GM12878 (cell line): ENCODE measurements at regions not wholly inside any gene's neighbourhood (a gene's known extent, or its start where the extent isn't known, plus 50 kb on each side); places are given as distances from the start of the nearest gene placed in this dataset.

ENCODE experiments used
- BCLAF1 ChIP-seq: fragments of 450-650 bp; IDR thresholded peaks from 2 replicates; pipeline ENCODE4 v1.6.1; 2017; ENCODE audit warnings: antibody characterized with exemption, mild to moderate bottlenecking, moderate library complexity
- CBX3 ChIP-seq: fragments of 200-600 bp; sonication (generic); IDR thresholded peaks from 2 replicates; pipeline ENCODE4 v1.6.1; 2016; ENCODE audit warnings: low read depth, borderline replicate concordance
- E2F4 ChIP-seq: IDR thresholded peaks from 2 replicates; pipeline ENCODE4 v1.6.1; 2012; ENCODE audit warnings: low read depth, low read length, improper control_type of control experiment
- PBX3 ChIP-seq: IDR thresholded peaks from 2 replicates; pipeline ENCODE4 v1.6.1; 2011; ENCODE audit warnings: mild to moderate bottlenecking, low read depth, low read length, moderate library complexity; ENCODE audit not compliant: insufficient replicate concordance
- RELB ChIP-seq: fragments of 450-650 bp; IDR thresholded peaks from 2 replicates; pipeline ENCODE4 v1.6.1; 2017; ENCODE audit warnings: low read depth, mild to moderate bottlenecking, moderate library complexity
- SIX5 ChIP-seq: IDR thresholded peaks from 2 replicates; pipeline ENCODE4 v1.6.1; 2011; ENCODE audit warnings: mild to moderate bottlenecking, low read depth, low read length, moderate library complexity; ENCODE audit not compliant: severe bottlenecking
- SP1 ChIP-seq: IDR thresholded peaks from one replicate; pipeline ENCODE4 v1.6.1; 2011; ENCODE audit warnings: low read depth, low read length
- ZBTB11 ChIP-seq: fragments of 450-650 bp; formaldehyde crosslinking; IDR thresholded peaks from 2 replicates; pipeline ENCODE4 v1.5.0; 2022; ENCODE audit warnings: mild to moderate bottlenecking, missing genetic modification characterization

- TF ChIP-seq ZBTB11 (CRISPR knock-in tag) (no peak), RELB (no peak), SP1 (no peak), PBX3 (no peak), E2F4 (no peak), SIX5 (peak; percentile 68), CBX3 (no peak), BCLAF1 (no peak)
- TF ChIP-seq, all 136 proteins: peak for 5
Measured at GRCh38 chr11:134469627-134470026, 57.6 kb upstream of the B3GAT1 start (continued).
